ENCODE measurements at regions not wholly inside any gene's neighbourhood (a gene's known extent, or its start where the extent isn't known, plus 50 kb on each side); places are given as distances from the start of the nearest gene placed in this dataset.
A peak's percentile ranks its signal among the peaks of the same experiment; 100 is the strongest.

DNA sequence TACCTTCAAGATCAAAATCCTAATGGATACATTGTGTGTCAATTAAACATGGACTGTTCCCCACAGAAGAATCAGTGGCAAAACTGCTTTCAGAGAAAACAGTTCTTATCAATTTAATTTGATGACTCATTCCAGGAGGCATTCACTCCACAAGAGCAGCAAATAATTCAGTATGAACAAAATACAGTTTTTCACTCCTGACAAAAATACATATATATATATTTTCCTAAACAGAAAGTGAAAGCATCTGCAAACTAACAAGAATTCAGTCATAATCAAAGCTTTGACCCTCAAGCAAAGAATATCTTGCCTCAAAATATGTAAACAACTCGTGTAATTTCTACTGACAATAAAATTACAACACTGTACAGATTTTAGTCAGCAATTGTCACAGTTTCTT is 685.1 kb upstream of the SLC8A1 start:
- H3K9me2 ChIP-seq (replicated peaks; ENCODE audit: insufficient read depth, low read length) = no peaks in the 10 kb centered on the region
- H3K79me2 ChIP-seq (ENCODE audit: low read length) = no peaks in the 10 kb centered on the region
- no peaks in the 10 kb centered on the region for H3K36me3 ChIP-seq (replicated peaks; ENCODE audit: insufficient read depth, low read length)
- no peaks in the 10 kb centered on the region for H3F3A ChIP-seq (ENCODE audit: insufficient read depth, low read length)
- peak; percentile 25 for DNase-seq
- no peak for TF ChIP-seq EZH2phosphoT487 (IDR thresholded peaks at IDR 0.05; ENCODE audit: low read length)
- no peak for TF ChIP-seq EZH2 (optimal IDR thresholded peaks at IDR 0.05; ENCODE audit: low read depth, low read length)
- TF ChIP-seq, protein P1, sequence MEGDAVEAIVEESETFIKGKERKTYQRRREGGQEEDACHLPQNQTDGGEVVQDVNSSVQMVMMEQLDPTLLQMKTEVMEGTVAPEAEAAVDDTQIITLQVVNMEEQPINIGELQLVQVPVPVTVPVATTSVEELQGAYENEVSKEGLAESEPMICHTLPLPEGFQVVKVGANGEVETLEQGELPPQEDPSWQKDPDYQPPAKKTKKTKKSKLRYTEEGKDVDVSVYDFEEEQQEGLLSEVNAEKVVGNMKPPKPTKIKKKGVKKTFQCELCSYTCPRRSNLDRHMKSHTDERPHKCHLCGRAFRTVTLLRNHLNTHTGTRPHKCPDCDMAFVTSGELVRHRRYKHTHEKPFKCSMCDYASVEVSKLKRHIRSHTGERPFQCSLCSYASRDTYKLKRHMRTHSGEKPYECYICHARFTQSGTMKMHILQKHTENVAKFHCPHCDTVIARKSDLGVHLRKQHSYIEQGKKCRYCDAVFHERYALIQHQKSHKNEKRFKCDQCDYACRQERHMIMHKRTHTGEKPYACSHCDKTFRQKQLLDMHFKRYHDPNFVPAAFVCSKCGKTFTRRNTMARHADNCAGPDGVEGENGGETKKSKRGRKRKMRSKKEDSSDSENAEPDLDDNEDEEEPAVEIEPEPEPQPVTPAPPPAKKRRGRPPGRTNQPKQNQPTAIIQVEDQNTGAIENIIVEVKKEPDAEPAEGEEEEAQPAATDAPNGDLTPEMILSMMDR (IDR thresholded peaks at IDR 0.05; ENCODE audit: low read length) = no peak
- H3K27ac ChIP-seq (ENCODE audit: low read length) = no peak overlapping the region
- H3K4me3 ChIP-seq (ENCODE audit: low read length) = no peak overlapping the region
- peak overlapping the region; percentile 45 for H3K4me2 ChIP-seq (ENCODE audit: low read depth, low read length)
- no peaks in the 10 kb centered on the region for H3K4me1 ChIP-seq (ENCODE audit: low read length)
- H3K9me3 ChIP-seq (replicated peaks; ENCODE audit: insufficient read depth, low read length) = no peaks in the 10 kb centered on the region
- H4K20me1 ChIP-seq (ENCODE audit: insufficient read depth, low read length) = no peaks in the 10 kb centered on the region
- H2AFZ ChIP-seq (ENCODE audit: low read length) = peak overlapping the region; percentile 64
- H3K27me3 ChIP-seq (replicated peaks; ENCODE audit: insufficient read depth, low read length) = no peaks in the 10 kb centered on the region
- H3K9ac ChIP-seq (ENCODE audit: low read length) = no peak overlapping the region

DNA sequence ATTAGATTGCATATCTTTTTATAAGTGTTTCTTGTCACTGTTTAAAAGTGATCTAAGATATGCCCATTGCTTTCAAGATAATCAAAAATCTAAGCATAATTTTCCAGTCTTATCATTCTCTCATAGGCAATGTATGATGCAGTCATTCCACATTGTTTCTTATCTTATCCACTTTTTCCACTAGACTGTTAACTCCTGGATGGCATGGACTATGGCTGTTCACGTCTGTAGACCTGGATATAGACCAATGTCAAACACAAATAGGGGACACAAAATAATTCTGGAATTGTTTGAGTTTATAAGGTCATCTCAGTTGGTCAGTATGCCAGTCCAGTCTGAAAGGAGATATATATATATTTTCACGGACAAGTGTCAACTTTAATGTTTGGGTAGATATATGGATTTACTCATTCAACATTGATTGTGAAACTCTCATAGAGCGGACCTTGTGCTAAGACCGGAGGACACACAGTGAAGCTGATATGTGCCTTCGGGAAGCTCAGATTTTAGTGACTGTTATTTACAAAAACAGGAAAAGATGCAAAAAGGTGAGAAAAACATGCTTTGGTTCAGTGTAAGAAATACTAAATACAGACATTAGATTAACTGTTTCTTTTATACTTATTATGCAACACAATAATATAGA is 689.4 kb upstream of the SLC8A1 start:
- no peak overlapping the region for H3K9ac ChIP-seq (ENCODE audit: low read length)
- no peaks in the 10 kb centered on the region for H3K4me1 ChIP-seq (ENCODE audit: low read length)
- H3K79me2 ChIP-seq (ENCODE audit: low read length) = no peaks in the 10 kb centered on the region
- no peaks in the 10 kb centered on the region for H4K20me1 ChIP-seq (ENCODE audit: insufficient read depth, low read length)
- no peaks in the 10 kb centered on the region for H3K9me2 ChIP-seq (replicated peaks; ENCODE audit: insufficient read depth, low read length)
- no peaks in the 10 kb centered on the region for H3K36me3 ChIP-seq (replicated peaks; ENCODE audit: insufficient read depth, low read length)
- no peaks in the 10 kb centered on the region for H3K9me3 ChIP-seq (replicated peaks; ENCODE audit: insufficient read depth, low read length)
- H3K27me3 ChIP-seq (replicated peaks; ENCODE audit: insufficient read depth, low read length) = no peaks in the 10 kb centered on the region
- no peak for TF ChIP-seq EZH2 (optimal IDR thresholded peaks at IDR 0.05; ENCODE audit: low read depth, low read length)
- no peak for DNase-seq
- H3K4me3 ChIP-seq (ENCODE audit: low read length) = no peak overlapping the region
- no peak overlapping the region for H2AFZ ChIP-seq (ENCODE audit: low read length)
- H3F3A ChIP-seq (ENCODE audit: insufficient read depth, low read length) = no peaks in the 10 kb centered on the region
- H3K27ac ChIP-seq (ENCODE audit: low read length) = no peak overlapping the region
- H3K4me2 ChIP-seq (ENCODE audit: low read depth, low read length) = no peak overlapping the region

DNA sequence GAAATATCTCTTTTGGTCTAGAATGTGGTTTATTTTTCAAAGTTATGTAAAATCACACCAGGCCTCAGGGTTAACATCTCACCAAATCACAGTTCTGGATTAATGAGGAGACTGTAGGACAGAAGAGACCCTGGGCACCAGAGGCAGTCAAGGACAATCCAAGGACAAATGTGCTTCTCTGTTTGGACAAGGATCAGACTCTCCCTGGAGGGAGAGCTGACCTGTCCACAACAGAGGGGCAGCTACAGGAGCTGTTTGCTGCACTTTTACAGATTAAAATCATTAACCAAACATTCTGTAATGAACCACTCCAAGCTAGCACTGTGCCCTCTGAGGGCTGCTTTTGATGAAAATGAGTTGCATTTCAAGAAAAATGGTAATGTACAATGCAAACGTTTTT is 690.6 kb upstream of the SLC8A1 start:
- H3K27me3 ChIP-seq (replicated peaks; ENCODE audit: insufficient read depth, low read length) = no peaks in the 10 kb centered on the region
- no peak for TF ChIP-seq EZH2 (optimal IDR thresholded peaks at IDR 0.05; ENCODE audit: low read depth, low read length)
- no peak for TF ChIP-seq EZH2phosphoT487 (IDR thresholded peaks at IDR 0.05; ENCODE audit: low read length)
- TF ChIP-seq, protein P1 (IDR thresholded peaks at IDR 0.05; ENCODE audit: low read length) = no peak
- H3K4me1 ChIP-seq (ENCODE audit: low read length) = no peaks in the 10 kb centered on the region
- H3K4me3 ChIP-seq (ENCODE audit: low read length) = no peak overlapping the region
- H3K9ac ChIP-seq (ENCODE audit: low read length) = no peak overlapping the region
- no peak for DNase-seq
- no peaks in the 10 kb centered on the region for H3K9me2 ChIP-seq (replicated peaks; ENCODE audit: insufficient read depth, low read length)
- H3K9me3 ChIP-seq (replicated peaks; ENCODE audit: insufficient read depth, low read length) = no peaks in the 10 kb centered on the region
- H4K20me1 ChIP-seq (ENCODE audit: insufficient read depth, low read length) = no peaks in the 10 kb centered on the region
- no peaks in the 10 kb centered on the region for H3K79me2 ChIP-seq (ENCODE audit: low read length)
- H3K27ac ChIP-seq (ENCODE audit: low read length) = no peak overlapping the region
- H3K36me3 ChIP-seq (replicated peaks; ENCODE audit: insufficient read depth, low read length) = no peaks in the 10 kb centered on the region
- H3K4me2 ChIP-seq (ENCODE audit: low read depth, low read length) = no peak overlapping the region
- H3F3A ChIP-seq (ENCODE audit: insufficient read depth, low read length) = no peaks in the 10 kb centered on the region
- H2AFZ ChIP-seq (ENCODE audit: low read length) = no peak overlapping the region

DNA sequence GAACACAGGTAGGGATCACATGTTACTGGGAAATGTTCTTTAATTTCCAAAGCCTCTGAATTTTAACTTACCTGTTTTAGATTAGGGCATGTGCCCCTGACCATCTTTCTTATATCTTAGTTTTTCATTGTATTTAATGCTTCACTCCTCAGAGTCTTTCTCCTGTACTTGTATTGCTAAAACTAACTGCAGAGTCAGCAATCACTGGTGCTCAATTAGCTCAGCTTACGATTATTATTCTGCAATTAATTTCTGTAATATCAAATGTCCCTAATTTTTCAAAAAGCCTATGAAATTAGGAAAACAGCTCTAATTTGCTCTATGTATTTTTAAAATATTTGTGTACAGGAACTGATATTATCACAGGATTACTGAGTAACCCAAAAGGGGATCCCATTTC is 693.2 kb upstream of the SLC8A1 start:
- Histone ChIP-seq H3K4me1 (ENCODE audit: low read length) (no peaks in the 10 kb centered on the region), H3K4me3 (ENCODE audit: low read length) (no peak overlapping the region), H3K79me2 (ENCODE audit: low read length) (no peaks in the 10 kb centered on the region), H3K27ac (ENCODE audit: low read length) (no peak overlapping the region), H3K9ac (ENCODE audit: low read length) (no peak overlapping the region), H3K4me2 (ENCODE audit: low read depth, low read length) (no peak overlapping the region), H3K27me3 (replicated peaks; ENCODE audit: insufficient read depth, low read length) (no peaks in the 10 kb centered on the region), H4K20me1 (ENCODE audit: insufficient read depth, low read length) (no peaks in the 10 kb centered on the region), H2AFZ (ENCODE audit: low read length) (no peak overlapping the region), H3K9me2 (replicated peaks; ENCODE audit: insufficient read depth, low read length) (no peaks in the 10 kb centered on the region), H3F3A (ENCODE audit: insufficient read depth, low read length) (no peaks in the 10 kb centered on the region), H3K36me3 (replicated peaks; ENCODE audit: insufficient read depth, low read length) (no peaks in the 10 kb centered on the region), H3K9me3 (replicated peaks; ENCODE audit: insufficient read depth, low read length) (no peaks in the 10 kb centered on the region)
- DNase-seq = no peak
- TF ChIP-seq, protein P1 (IDR thresholded peaks at IDR 0.05; ENCODE audit: low read length) = no peak
- no peak for TF ChIP-seq EZH2 (optimal IDR thresholded peaks at IDR 0.05; ENCODE audit: low read depth, low read length)
- TF ChIP-seq EZH2phosphoT487 (IDR thresholded peaks at IDR 0.05; ENCODE audit: low read length) = no peak

Data from MM.1S (cell line).